ENCODE measurements at regions not wholly inside any gene's neighbourhood (a gene's known extent, or its start where the extent isn't known, plus 50 kb on each side); places are given as distances from the start of the nearest gene placed in this dataset. TPM values are rescaled to one million over a fixed set of nuclear protein-coding genes. Genes with fewer than 3 reads are reported as not detected.

GRCh38 chr6:62345962-62346689, 60.1 kb upstream of the KHDRBS2 start:
- WGBS (ENCODE audit: extremely low coverage, insufficient coverage, low lambda C conversion rate), result no CpG with 5 or more reads among the region's 5 CpGs
- H3K9ac ChIP-seq (ENCODE audit: low read length), result no peak overlapping the region
- no peaks in the 10 kb centered on the region for H3K79me1 ChIP-seq (ENCODE audit: low read length)
- no peak overlapping the region for H4K8ac ChIP-seq (ENCODE audit: low read depth, low read length)
- no peak overlapping the region for H3K27ac ChIP-seq (ENCODE audit: low read depth, low read length)
- H3K4me3 ChIP-seq (ENCODE audit: low read length), result no peak overlapping the region
- H3K27me3 ChIP-seq (ENCODE audit: insufficient read depth, low read length, poor library complexity), result no peaks in the 10 kb centered on the region
- no peak overlapping the region for H3K23ac ChIP-seq (ENCODE audit: low read length)
- no peak overlapping the region for H4K5ac ChIP-seq (ENCODE audit: low read length)
- H3K18ac ChIP-seq (ENCODE audit: low read length), result no peak overlapping the region
- no peak overlapping the region for H3K4me2 ChIP-seq (ENCODE audit: low read length)
- no peak overlapping the region for H2BK120ac ChIP-seq (ENCODE audit: low read depth, low read length)
- H3K79me2 ChIP-seq (ENCODE audit: control insufficient read depth, insufficient read depth, low read length), result no peaks in the 10 kb centered on the region
- no peak overlapping the region for H2BK5ac ChIP-seq (ENCODE audit: low read length)
- H3K4ac ChIP-seq (ENCODE audit: low read depth, low read length), result no peak overlapping the region
- no peak overlapping the region for H2AK5ac ChIP-seq (ENCODE audit: low read length)
- H3K56ac ChIP-seq (ENCODE audit: low read length), result no peak overlapping the region
- DNase-seq, result no peak
- H3K36me3 ChIP-seq (ENCODE audit: control insufficient read depth, insufficient read depth, low read length), result no peaks in the 10 kb centered on the region
- no peak overlapping the region for H2BK15ac ChIP-seq (replicated peaks; ENCODE audit: low read depth)
- H3K4me1 ChIP-seq (ENCODE audit: control insufficient read depth, low read depth, low read length), result no peaks in the 10 kb centered on the region

DNA sequence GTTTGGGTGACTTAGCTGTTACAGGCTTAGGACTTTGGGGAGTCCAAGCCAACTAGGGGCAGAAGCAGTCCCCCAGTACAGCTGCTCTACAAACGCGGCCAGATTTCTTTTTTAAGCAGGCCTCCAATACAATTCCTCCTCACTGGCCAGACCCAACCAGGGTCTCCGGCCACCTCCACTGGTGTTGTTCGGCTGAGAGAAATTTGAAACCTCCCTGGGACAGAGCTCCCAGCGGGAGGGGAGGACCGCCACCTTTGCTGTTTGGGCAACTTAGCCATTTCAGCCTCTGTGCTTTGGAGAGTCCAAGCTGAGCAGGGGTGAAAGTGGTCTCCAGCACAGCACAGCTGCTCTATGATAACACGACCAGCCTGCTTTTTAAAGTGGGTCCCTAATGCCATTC, 59.4 kb upstream of the KHDRBS2 start:
- Histone ChIP-seq H2BK15ac (replicated peaks; ENCODE audit: low read depth) (no peak overlapping the region), H3K4me3 (ENCODE audit: low read length) (no peak overlapping the region), H3K4me2 (ENCODE audit: low read length) (no peak overlapping the region), H2AK5ac (ENCODE audit: low read length) (no peak overlapping the region), H3K79me1 (ENCODE audit: low read length) (no peaks in the 10 kb centered on the region), H2BK120ac (ENCODE audit: low read depth, low read length) (no peak overlapping the region), H4K5ac (ENCODE audit: low read length) (no peak overlapping the region), H3K4ac (ENCODE audit: low read depth, low read length) (no peak overlapping the region), H2BK5ac (ENCODE audit: low read length) (no peak overlapping the region), H3K9ac (ENCODE audit: low read length) (no peak overlapping the region), H4K8ac (ENCODE audit: low read depth, low read length) (no peak overlapping the region), H3K18ac (ENCODE audit: low read length) (no peak overlapping the region), H3K56ac (ENCODE audit: low read length) (no peak overlapping the region), H3K27ac (ENCODE audit: low read depth, low read length) (no peak overlapping the region), H3K23ac (ENCODE audit: low read length) (no peak overlapping the region), H3K79me2 (ENCODE audit: control insufficient read depth, insufficient read depth, low read length) (no peaks in the 10 kb centered on the region), H3K4me1 (ENCODE audit: control insufficient read depth, low read depth, low read length) (no peaks in the 10 kb centered on the region), H3K36me3 (ENCODE audit: control insufficient read depth, insufficient read depth, low read length) (no peaks in the 10 kb centered on the region), H3K27me3 (ENCODE audit: insufficient read depth, low read length, poor library complexity) (no peaks in the 10 kb centered on the region)
- whole genome bisulfite sequencing (ENCODE audit: extremely low coverage, insufficient coverage, low lambda C conversion rate), result no CpG with 5 or more reads among the region's 7 CpGs
- no peak for DNase-seq

- H3K27me3 ChIP-seq (ENCODE audit: insufficient read depth, low read length, poor library complexity), result no peaks in the 10 kb centered on the region
- no peak overlapping the region for H3K4me3 ChIP-seq (ENCODE audit: low read length)
- H3K4me1 ChIP-seq (ENCODE audit: control insufficient read depth, low read depth, low read length), result no peaks in the 10 kb centered on the region
- no peak overlapping the region for H3K27ac ChIP-seq (ENCODE audit: low read depth, low read length)
- no peak overlapping the region for H3K9ac ChIP-seq (ENCODE audit: low read length)
- H3K4me2 ChIP-seq (ENCODE audit: low read length), result no peak overlapping the region
- no peak overlapping the region for H4K8ac ChIP-seq (ENCODE audit: low read depth, low read length)
- H2BK120ac ChIP-seq (ENCODE audit: low read depth, low read length), result no peak overlapping the region
- no peak for DNase-seq
- H4K5ac ChIP-seq (ENCODE audit: low read length), result no peak overlapping the region
- no peak overlapping the region for H3K4ac ChIP-seq (ENCODE audit: low read depth, low read length)
- no peak overlapping the region for H3K18ac ChIP-seq (ENCODE audit: low read length)
- no CpG with 5 or more reads among the region's 3 CpGs for WGBS (ENCODE audit: extremely low coverage, insufficient coverage, low lambda C conversion rate)
- no peak overlapping the region for H2BK15ac ChIP-seq (replicated peaks; ENCODE audit: low read depth)
- H2BK5ac ChIP-seq (ENCODE audit: low read length), result no peak overlapping the region
- no peaks in the 10 kb centered on the region for H3K79me2 ChIP-seq (ENCODE audit: control insufficient read depth, insufficient read depth, low read length)
- no peak overlapping the region for H3K56ac ChIP-seq (ENCODE audit: low read length)
- H2AK5ac ChIP-seq (ENCODE audit: low read length), result no peak overlapping the region
- H3K36me3 ChIP-seq (ENCODE audit: control insufficient read depth, insufficient read depth, low read length), result no peaks in the 10 kb centered on the region
- H3K79me1 ChIP-seq (ENCODE audit: low read length), result no peaks in the 10 kb centered on the region
- H3K23ac ChIP-seq (ENCODE audit: low read length), result no peak overlapping the region
These were observed 58.8 kb upstream of the KHDRBS2 start for GRCh38 chr6:62344850-62345249.

GRCh38 chr6:62338477-62338876, 52.5 kb upstream of the KHDRBS2 start:
- H3K4me3 ChIP-seq (ENCODE audit: low read length), result no peak overlapping the region

More at GRCh38 chr6:62338477-62338876, 52.5 kb upstream of the KHDRBS2 start:
- no peak overlapping the region for H3K9ac ChIP-seq (ENCODE audit: low read length)
- H3K18ac ChIP-seq (ENCODE audit: low read length), result no peak overlapping the region
- no peak overlapping the region for H2BK120ac ChIP-seq (ENCODE audit: low read depth, low read length)
- H3K4ac ChIP-seq (ENCODE audit: low read depth, low read length), result no peak overlapping the region
- H3K79me1 ChIP-seq (ENCODE audit: low read length), result no peaks in the 10 kb centered on the region
- H3K4me1 ChIP-seq (ENCODE audit: control insufficient read depth, low read depth, low read length), result no peaks in the 10 kb centered on the region
- H3K23ac ChIP-seq (ENCODE audit: low read length), result no peak overlapping the region
- no peak for DNase-seq
- no CpG with 5 or more reads among the region's 3 CpGs for WGBS (ENCODE audit: extremely low coverage, insufficient coverage, low lambda C conversion rate)
- no peaks in the 10 kb centered on the region for H3K36me3 ChIP-seq (ENCODE audit: control insufficient read depth, insufficient read depth, low read length)
- H3K79me2 ChIP-seq (ENCODE audit: control insufficient read depth, insufficient read depth, low read length), result no peaks in the 10 kb centered on the region
- no peak overlapping the region for H3K4me2 ChIP-seq (ENCODE audit: low read length)
- H3K27ac ChIP-seq (ENCODE audit: low read depth, low read length), result no peak overlapping the region
- H4K8ac ChIP-seq (ENCODE audit: low read depth, low read length), result no peak overlapping the region
- no peak overlapping the region for H2BK5ac ChIP-seq (ENCODE audit: low read length)
- H3K56ac ChIP-seq (ENCODE audit: low read length), result no peak overlapping the region
- no peaks in the 10 kb centered on the region for H3K27me3 ChIP-seq (ENCODE audit: insufficient read depth, low read length, poor library complexity)
- no peak overlapping the region for H4K5ac ChIP-seq (ENCODE audit: low read length)
- H2AK5ac ChIP-seq (ENCODE audit: low read length), result no peak overlapping the region
- H2BK15ac ChIP-seq (replicated peaks; ENCODE audit: low read depth), result no peak overlapping the region

Small RNA genes lying in the stretch of these regions (small RNA-seq; reads per million reads assigned to genes)
- gene AL355375.2 (ENCODE audit: insufficient read depth), result not detected

All from mesendoderm (in vitro differentiated cells).